ENCODE measurements at regions not wholly inside any gene's neighbourhood (a gene's known extent, or its start where the extent isn't known, plus 50 kb on each side); places are given as distances from the start of the nearest gene placed in this dataset.

DNA sequence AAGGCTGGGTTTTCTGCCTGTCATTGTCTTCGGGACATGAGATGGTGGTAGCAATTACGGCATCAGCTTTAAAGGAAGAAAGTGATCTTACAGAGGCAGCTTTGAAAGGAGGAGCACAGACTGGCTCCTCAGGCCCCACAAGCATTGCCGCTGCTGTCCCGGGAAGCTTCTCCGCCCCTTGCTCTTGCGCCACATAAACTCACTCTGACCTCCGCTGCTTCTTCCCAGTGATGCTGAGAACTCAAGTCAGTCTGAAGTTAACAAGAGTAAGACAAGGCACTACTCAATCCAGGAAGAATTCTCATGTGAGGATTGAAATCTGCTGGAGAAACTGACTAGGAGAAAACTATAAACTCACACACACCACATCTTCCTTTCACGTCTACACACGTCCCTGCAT, 112.4 kb upstream of the RIOK3 start (continued):
- TF ChIP-seq, protein P1, sequence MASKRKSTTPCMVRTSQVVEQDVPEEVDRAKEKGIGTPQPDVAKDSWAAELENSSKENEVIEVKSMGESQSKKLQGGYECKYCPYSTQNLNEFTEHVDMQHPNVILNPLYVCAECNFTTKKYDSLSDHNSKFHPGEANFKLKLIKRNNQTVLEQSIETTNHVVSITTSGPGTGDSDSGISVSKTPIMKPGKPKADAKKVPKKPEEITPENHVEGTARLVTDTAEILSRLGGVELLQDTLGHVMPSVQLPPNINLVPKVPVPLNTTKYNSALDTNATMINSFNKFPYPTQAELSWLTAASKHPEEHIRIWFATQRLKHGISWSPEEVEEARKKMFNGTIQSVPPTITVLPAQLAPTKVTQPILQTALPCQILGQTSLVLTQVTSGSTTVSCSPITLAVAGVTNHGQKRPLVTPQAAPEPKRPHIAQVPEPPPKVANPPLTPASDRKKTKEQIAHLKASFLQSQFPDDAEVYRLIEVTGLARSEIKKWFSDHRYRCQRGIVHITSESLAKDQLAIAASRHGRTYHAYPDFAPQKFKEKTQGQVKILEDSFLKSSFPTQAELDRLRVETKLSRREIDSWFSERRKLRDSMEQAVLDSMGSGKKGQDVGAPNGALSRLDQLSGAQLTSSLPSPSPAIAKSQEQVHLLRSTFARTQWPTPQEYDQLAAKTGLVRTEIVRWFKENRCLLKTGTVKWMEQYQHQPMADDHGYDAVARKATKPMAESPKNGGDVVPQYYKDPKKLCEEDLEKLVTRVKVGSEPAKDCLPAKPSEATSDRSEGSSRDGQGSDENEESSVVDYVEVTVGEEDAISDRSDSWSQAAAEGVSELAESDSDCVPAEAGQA (IDR thresholded peaks at IDR 0.05; ENCODE audit: low read depth) = no peak
- TF ChIP-seq, protein P1 (CRISPR knock-in tag; IDR thresholded peaks at IDR 0.05; ENCODE audit: borderline replicate concordance) = no peak
- TF ChIP-seq EEA1 (CRISPR knock-in tag; IDR thresholded peaks at IDR 0.05; ENCODE audit: borderline replicate concordance) = no peak
- no peak for TF ChIP-seq RAD21 (CRISPR knock-in tag; IDR thresholded peaks at IDR 0.05)
- no peak for TF ChIP-seq ZNF589 (CRISPR knock-in tag; conservative IDR thresholded peaks at IDR 0.05)
- no peak for TF ChIP-seq XRCC5 (optimal IDR thresholded peaks at IDR 0.05; ENCODE audit: low read length)
- TF ChIP-seq NCOR1 (IDR thresholded peaks at IDR 0.05; ENCODE audit: borderline replicate concordance, low read length) = no peak
- no peak for TF ChIP-seq ZFP36L1 (CRISPR knock-in tag; IDR thresholded peaks at IDR 0.05)
- TF ChIP-seq, protein P2, sequence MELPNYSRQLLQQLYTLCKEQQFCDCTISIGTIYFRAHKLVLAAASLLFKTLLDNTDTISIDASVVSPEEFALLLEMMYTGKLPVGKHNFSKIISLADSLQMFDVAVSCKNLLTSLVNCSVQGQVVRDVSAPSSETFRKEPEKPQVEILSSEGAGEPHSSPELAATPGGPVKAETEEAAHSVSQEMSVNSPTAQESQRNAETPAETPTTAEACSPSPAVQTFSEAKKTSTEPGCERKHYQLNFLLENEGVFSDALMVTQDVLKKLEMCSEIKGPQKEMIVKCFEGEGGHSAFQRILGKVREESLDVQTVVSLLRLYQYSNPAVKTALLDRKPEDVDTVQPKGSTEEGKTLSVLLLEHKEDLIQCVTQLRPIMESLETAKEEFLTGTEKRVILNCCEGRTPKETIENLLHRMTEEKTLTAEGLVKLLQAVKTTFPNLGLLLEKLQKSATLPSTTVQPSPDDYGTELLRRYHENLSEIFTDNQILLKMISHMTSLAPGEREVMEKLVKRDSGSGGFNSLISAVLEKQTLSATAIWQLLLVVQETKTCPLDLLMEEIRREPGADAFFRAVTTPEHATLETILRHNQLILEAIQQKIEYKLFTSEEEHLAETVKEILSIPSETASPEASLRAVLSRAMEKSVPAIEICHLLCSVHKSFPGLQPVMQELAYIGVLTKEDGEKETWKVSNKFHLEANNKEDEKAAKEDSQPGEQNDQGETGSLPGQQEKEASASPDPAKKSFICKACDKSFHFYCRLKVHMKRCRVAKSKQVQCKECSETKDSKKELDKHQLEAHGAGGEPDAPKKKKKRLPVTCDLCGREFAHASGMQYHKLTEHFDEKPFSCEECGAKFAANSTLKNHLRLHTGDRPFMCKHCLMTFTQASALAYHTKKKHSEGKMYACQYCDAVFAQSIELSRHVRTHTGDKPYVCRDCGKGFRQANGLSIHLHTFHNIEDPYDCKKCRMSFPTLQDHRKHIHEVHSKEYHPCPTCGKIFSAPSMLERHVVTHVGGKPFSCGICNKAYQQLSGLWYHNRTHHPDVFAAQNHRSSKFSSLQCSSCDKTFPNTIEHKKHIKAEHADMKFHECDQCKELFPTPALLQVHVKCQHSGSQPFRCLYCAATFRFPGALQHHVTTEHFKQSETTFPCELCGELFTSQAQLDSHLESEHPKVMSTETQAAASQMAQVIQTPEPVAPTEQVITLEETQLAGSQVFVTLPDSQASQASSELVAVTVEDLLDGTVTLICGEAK (IDR thresholded peaks at IDR 0.05) = no peak
- TF ChIP-seq, protein P2 (CRISPR knock-in tag; IDR thresholded peaks at IDR 0.05) = no peak
